ENCODE measurements at regions not wholly inside any gene's neighbourhood (a gene's known extent, or its start where the extent isn't known, plus 50 kb on each side); places are given as distances from the start of the nearest gene placed in this dataset.

GRCh38 chr5:52360985-52361384 is 426.7 kb upstream of the ITGA1 start:
- H3K4me1 ChIP-seq, result no peaks in the 10 kb centered on the region
- no peaks in the 10 kb centered on the region for H3K36me3 ChIP-seq
- DNase-seq, result no peak
- TF ChIP-seq CTCF (IDR thresholded peaks at IDR 0.05), result no peak
- intact Hi-C loops (cut with DNase I), result no loop called here
- no peaks in the 10 kb centered on the region for H3K9me3 ChIP-seq
- no peak overlapping the region for H3K4me3 ChIP-seq
- no peak overlapping the region for H3K27ac ChIP-seq
- H3K9ac ChIP-seq (ENCODE audit: low read depth in 2 of 2, low read length in 2 of 2), result no peak overlapping the region
- no peaks in the 10 kb centered on the region for H3K27me3 ChIP-seq

GRCh38 chr5:52374286-52374685 is 413.4 kb upstream of the ITGA1 start:
- no peak overlapping the region for H3K9ac ChIP-seq (ENCODE audit: low read depth in 2 of 2, low read length in 2 of 2)

GRCh38 chr5:52375969-52376368 is 411.7 kb upstream of the ITGA1 start:
- no peaks in the 10 kb centered on the region for H3K4me1 ChIP-seq
- no peak for TF ChIP-seq CTCF (IDR thresholded peaks at IDR 0.05)
- no peaks in the 10 kb centered on the region for H3K9me3 ChIP-seq
- intact Hi-C loops (cut with DNase I), result no loop called here
- no peaks in the 10 kb centered on the region for H3K27me3 ChIP-seq
- no peak overlapping the region for H3K9ac ChIP-seq (ENCODE audit: low read depth in 2 of 2, low read length in 2 of 2)
- no peak overlapping the region for H3K27ac ChIP-seq
- H3K4me3 ChIP-seq, result no peak overlapping the region
- DNase-seq, result no peak
- H3K36me3 ChIP-seq, result no peaks in the 10 kb centered on the region

More at GRCh38 chr5:52374286-52374685, 413.4 kb upstream of the ITGA1 start:
- no peak for DNase-seq
- Histone ChIP-seq H3K36me3 (no peaks in the 10 kb centered on the region), H3K27ac (no peak overlapping the region), H3K4me3 (no peak overlapping the region), H3K4me1 (no peaks in the 10 kb centered on the region), H3K27me3 (no peaks in the 10 kb centered on the region), H3K9me3 (no peaks in the 10 kb centered on the region)
- no peak for TF ChIP-seq CTCF (IDR thresholded peaks at IDR 0.05)
- intact Hi-C loops (cut with DNase I), result no loop called here

GRCh38 chr5:52376592-52376991 is 411.1 kb upstream of the ITGA1 start:
- Histone ChIP-seq H3K9ac (ENCODE audit: low read depth in 2 of 2, low read length in 2 of 2) (no peak overlapping the region), H3K4me3 (no peak overlapping the region), H3K27me3 (no peaks in the 10 kb centered on the region), H3K36me3 (no peaks in the 10 kb centered on the region), H3K4me1 (no peaks in the 10 kb centered on the region), H3K27ac (no peak overlapping the region), H3K9me3 (no peaks in the 10 kb centered on the region)
- intact Hi-C loops (cut with DNase I), result no loop called here
- DNase-seq, result no peak
- no peak for TF ChIP-seq CTCF (IDR thresholded peaks at IDR 0.05)

- no peak for DNase-seq
- H3K36me3 ChIP-seq, result no peaks in the 10 kb centered on the region
- intact Hi-C loops (cut with DNase I), result no loop called here
These were observed 409.5 kb upstream of the ITGA1 start for GRCh38 chr5:52378237-52378636.

More at GRCh38 chr5:52378237-52378636, 409.5 kb upstream of the ITGA1 start:
- no peak for TF ChIP-seq CTCF (IDR thresholded peaks at IDR 0.05)
- H3K27me3 ChIP-seq, result no peaks in the 10 kb centered on the region
- no peaks in the 10 kb centered on the region for H3K9me3 ChIP-seq
- H3K4me1 ChIP-seq, result no peaks in the 10 kb centered on the region
- H3K9ac ChIP-seq (ENCODE audit: low read depth in 2 of 2, low read length in 2 of 2), result no peak overlapping the region
- H3K27ac ChIP-seq, result no peak overlapping the region
- H3K4me3 ChIP-seq, result no peak overlapping the region

All from colonic mucosa (tissue), 4 donors.